ENCODE measurements at regions not wholly inside any gene's neighbourhood (a gene's known extent, or its start where the extent isn't known, plus 50 kb on each side); places are given as distances from the start of the nearest gene placed in this dataset.
"Not testable (repeated sequence)": the region's sequence is repeated elsewhere in the genome, so short reads cannot be mapped to it uniquely, and the experiment has no call there.

DNA sequence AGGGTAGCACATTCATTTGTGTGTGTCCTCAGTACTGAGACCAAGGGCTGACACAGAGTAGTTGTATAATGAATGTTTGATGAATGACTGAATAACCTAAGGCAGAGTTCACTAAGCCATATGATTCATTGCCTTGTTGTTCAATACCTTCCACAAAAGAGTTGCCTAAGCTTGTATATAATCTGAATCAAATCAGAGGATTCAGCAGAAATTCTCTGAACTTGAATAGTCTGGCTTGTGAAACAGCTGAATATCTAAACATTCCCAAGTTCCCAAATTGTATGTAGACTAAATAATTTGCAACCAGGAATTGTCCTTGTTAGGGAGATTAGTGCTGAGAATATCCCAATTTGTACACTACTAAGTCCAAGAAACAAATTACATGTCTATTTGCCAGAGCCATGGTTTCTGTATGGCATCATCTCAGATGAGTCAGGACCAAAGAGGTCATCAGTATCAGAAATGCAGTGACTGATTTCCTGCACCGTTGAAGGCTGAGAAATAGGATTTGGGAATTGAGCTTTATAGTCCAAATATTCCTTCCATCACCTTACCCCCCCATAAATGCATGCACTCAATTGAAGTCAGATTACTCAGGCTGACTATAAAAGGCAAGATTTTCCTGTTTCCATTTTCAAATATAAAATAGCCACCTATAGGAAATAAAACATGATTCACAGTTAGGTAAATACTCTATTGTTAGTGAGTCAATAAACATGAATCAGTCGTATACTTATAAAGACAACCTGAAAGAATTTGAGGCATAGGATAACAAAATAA is 168.7 kb downstream of the PHLDA1 start:
- no peaks in the 10 kb centered on the region for H3K36me3 ChIP-seq
- DNase-seq (ENCODE audit: low read depth in 1 of 2, low spot score in 1 of 2) = peak in 1 of 2 donors; percentile 43
- H3K27me3 ChIP-seq = no peaks in the 10 kb centered on the region
- H3K9me3 ChIP-seq (ENCODE audit: low read depth) = no peaks in the 10 kb centered on the region
- TF ChIP-seq, protein P1, sequence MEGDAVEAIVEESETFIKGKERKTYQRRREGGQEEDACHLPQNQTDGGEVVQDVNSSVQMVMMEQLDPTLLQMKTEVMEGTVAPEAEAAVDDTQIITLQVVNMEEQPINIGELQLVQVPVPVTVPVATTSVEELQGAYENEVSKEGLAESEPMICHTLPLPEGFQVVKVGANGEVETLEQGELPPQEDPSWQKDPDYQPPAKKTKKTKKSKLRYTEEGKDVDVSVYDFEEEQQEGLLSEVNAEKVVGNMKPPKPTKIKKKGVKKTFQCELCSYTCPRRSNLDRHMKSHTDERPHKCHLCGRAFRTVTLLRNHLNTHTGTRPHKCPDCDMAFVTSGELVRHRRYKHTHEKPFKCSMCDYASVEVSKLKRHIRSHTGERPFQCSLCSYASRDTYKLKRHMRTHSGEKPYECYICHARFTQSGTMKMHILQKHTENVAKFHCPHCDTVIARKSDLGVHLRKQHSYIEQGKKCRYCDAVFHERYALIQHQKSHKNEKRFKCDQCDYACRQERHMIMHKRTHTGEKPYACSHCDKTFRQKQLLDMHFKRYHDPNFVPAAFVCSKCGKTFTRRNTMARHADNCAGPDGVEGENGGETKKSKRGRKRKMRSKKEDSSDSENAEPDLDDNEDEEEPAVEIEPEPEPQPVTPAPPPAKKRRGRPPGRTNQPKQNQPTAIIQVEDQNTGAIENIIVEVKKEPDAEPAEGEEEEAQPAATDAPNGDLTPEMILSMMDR (IDR thresholded peaks at IDR 0.05; ENCODE audit: low read depth, low read length) = no peak
- no peaks in the 10 kb centered on the region for H3K4me1 ChIP-seq (ENCODE audit: low read depth)
- no peak overlapping the region for H3K4me3 ChIP-seq
- no peak overlapping the region for H3K27ac ChIP-seq

- no peak overlapping the region for H3K27ac ChIP-seq
- H3K9me3 ChIP-seq (ENCODE audit: low read depth) = no peaks in the 10 kb centered on the region
- no peaks in the 10 kb centered on the region for H3K4me1 ChIP-seq (ENCODE audit: low read depth)
- H3K4me3 ChIP-seq = no peak overlapping the region
- DNase-seq (ENCODE audit: low read depth in 1 of 2, low spot score in 1 of 2) = no peak
- TF ChIP-seq, protein P1 (IDR thresholded peaks at IDR 0.05; ENCODE audit: low read depth, low read length) = no peak
- no peaks in the 10 kb centered on the region for H3K36me3 ChIP-seq
- no peaks in the 10 kb centered on the region for H3K27me3 ChIP-seq
Observed at GRCh38 chr12:75859868-75860267, 171.7 kb downstream of the PHLDA1 start.

DNA sequence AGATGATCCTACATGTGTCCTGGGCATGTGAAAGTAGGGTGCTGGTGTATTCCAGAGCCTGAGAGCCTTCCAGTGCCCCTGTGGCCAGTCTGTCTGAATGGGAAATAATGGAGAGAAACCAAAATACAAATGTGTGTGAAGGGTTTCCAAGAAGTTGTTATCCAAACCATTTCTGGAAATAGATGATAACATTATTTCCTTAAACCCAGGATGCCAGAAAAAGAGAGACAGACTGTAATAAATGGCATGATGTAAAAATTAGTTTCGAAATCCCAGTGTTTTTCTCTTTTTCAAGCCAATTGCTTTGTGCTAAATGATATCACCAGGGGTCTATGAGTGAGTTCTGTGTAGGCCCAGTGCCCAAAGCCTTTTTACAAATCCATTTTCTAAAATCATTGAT is 175.3 kb downstream of the PHLDA1 start:
- Histone ChIP-seq H3K27me3 (no peaks in the 10 kb centered on the region), H3K36me3 (no peaks in the 10 kb centered on the region), H3K9me3 (ENCODE audit: low read depth) (no peaks in the 10 kb centered on the region), H3K4me3 (no peak overlapping the region), H3K4me1 (ENCODE audit: low read depth) (peaks cover 2% of the 10 kb centered on the region), H3K27ac (no peak overlapping the region)
- TF ChIP-seq, protein P1 (IDR thresholded peaks at IDR 0.05; ENCODE audit: low read depth, low read length) = no peak
- peak in 1 of 2 donors; percentile 78 for DNase-seq (ENCODE audit: low read depth in 1 of 2, low spot score in 1 of 2)

DNA sequence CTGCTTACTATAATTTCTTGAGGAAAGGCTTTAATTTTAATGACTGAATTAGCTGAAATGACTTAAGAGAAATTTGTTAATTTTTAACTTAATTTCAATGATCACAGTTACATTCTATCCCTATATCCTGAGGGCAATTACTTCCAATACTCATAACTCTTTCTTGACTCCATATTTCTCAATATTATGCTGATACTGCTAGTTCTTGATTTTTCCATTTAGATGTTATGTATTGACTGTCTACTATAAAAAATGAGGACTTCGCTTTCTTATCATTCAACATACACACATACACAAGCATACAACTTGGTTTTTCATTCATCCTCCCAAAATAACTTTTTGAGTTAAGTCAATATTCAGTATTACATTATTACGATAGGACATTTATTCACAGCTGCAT is 176.2 kb downstream of the PHLDA1 start:
- Histone ChIP-seq H3K27ac (no peak overlapping the region), H3K9me3 (ENCODE audit: low read depth) (no peaks in the 10 kb centered on the region), H3K27me3 (no peaks in the 10 kb centered on the region), H3K4me3 (no peak overlapping the region), H3K4me1 (ENCODE audit: low read depth) (peaks cover 8% of the 10 kb centered on the region), H3K36me3 (no peaks in the 10 kb centered on the region)
- TF ChIP-seq, protein P1 (IDR thresholded peaks at IDR 0.05; ENCODE audit: low read depth, low read length) = no peak
- DNase-seq (ENCODE audit: low read depth in 1 of 2, low spot score in 1 of 2) = no peak

GRCh38 chr12:75854681-75855309 is 176.8 kb downstream of the PHLDA1 start:
- peak in 1 of 2 donors; percentile 85 for DNase-seq (ENCODE audit: low read depth in 1 of 2, low spot score in 1 of 2)
- Histone ChIP-seq H3K9me3 (ENCODE audit: low read depth) (no peaks in the 10 kb centered on the region), H3K27ac (no peak overlapping the region), H3K4me3 (no peak overlapping the region), H3K27me3 (no peaks in the 10 kb centered on the region), H3K4me1 (ENCODE audit: low read depth) (peaks cover 8% of the 10 kb centered on the region), H3K36me3 (no peaks in the 10 kb centered on the region)
- TF ChIP-seq, protein P1 (IDR thresholded peaks at IDR 0.05; ENCODE audit: low read depth, low read length) = no peak

DNA sequence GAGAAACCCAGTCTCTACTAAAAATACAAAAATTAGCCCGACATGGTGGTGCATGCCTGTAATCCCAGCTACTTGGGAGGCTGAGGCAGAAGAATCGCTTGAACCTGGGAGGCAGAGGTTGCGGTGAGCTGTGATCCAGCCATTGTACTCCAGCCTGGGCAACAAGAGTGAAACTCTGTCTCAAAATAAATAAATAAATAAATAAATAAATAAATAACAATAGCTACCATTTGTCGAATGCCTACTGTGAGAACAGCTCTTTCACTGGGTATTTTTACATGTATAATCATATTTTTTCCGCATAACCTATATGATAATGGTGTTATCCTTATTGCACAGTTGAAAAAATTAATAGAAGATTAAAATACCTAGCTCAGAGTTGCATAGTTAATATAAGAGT is 177.4 kb downstream of the PHLDA1 start:
- H3K9me3 ChIP-seq (ENCODE audit: low read depth); H3K27ac ChIP-seq; H3K4me1 ChIP-seq (ENCODE audit: low read depth); DNase-seq (ENCODE audit: low read depth in 1 of 2, low spot score in 1 of 2); H3K36me3 ChIP-seq; H3K27me3 ChIP-seq; H3K4me3 ChIP-seq: not testable (repeated sequence)
